ENCODE measurements at regions not wholly inside any gene's neighbourhood (a gene's known extent, or its start where the extent isn't known, plus 50 kb on each side); places are given as distances from the start of the nearest gene placed in this dataset.

DNA sequence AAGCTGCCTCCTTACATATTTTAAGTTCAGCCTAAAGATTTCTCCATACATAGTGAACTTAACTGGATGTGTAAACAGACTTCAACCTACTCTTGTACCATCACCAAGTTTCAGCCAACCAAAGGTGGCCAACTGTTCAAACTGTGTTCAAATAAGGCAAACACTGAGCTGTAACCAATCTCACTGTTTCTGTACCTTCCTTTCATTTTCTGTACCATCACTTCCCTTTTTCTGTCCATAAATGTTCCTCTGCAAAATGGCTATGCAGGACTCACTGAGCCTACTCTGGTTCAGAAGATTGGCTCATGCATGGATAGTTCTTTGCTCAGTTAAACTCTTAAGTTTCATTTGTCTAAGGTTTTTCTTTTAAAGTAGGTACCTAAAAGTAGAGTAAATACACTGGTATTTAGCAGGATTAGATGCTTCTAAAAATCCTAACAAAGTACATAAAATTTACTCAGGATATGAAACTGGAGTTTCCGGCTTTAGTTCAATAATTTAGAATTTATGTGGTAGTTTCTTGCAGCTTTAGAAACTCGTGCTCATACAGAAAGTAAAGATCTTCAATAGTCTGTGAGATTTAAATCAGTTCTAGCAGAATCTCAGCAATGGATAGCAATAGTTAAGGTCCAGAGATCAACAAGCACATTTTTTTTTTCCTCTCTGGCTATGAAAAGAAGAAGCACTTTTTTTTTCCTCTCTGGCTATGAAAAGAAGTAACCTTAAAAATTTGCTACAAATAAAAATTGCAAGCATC, 282.0 kb upstream of the PPFIA2 start:
- no peak for DNase-seq (ENCODE audit: low read depth)

DNA sequence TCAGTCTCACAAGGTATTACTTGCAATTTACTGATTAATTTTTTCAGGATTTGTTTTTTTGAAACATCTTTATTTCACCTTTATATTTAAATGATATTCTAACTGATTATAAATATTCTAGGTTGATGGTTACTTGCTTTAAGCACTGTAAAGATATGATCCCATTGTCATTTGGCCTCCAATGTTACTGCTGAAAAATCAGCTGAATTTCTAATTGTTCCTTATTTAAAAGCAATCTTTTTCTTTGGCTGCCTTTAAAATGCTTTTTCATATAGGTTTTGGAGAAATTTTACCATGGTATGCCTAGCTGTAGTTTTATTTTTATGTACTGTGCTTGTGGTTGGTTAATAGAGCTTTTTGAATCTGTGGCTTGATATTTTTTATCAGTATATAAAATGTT, 275.6 kb upstream of the PPFIA2 start:
- DNase-seq (ENCODE audit: low read depth), result no peak

DNA sequence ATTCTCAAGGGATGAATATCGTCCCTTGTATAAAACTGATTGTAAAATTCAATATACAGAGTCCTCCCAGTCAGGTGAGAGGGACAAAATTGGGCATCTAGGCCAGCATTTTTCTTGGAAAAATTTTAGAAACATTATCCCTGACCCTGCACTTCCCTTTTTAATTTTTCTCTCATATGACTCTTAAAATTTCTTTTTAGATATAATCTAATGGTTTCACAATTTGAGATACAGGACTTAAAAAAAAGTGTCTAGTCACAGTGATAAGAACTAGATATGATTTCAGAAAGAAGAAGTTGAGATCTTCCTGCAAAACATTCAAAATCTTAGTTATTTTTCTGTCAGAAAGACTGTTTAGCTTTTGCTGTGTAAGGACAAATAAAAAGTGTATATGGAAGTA, 270.8 kb upstream of the PPFIA2 start:
- no peak for DNase-seq (ENCODE audit: low read depth)

DNA sequence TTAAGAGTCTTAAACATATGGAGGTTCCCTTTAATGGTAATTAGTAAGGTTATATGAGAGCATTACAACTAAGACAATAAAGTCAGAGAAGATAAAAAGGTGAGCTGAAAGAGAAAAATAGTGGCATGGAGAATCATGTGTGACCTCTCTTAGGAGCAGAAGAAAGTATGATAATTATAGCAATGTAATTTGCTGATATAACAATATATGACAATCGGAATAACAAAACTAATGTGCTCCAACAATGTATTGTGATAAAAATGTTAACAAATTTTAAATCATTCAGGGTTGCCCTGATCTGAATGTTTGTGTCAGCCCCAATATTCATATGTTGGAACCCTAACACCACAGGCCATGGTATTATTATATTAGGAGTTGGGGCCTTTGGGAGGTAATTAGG, 269.6 kb upstream of the PPFIA2 start:
- no peak for DNase-seq (ENCODE audit: low read depth)

DNA sequence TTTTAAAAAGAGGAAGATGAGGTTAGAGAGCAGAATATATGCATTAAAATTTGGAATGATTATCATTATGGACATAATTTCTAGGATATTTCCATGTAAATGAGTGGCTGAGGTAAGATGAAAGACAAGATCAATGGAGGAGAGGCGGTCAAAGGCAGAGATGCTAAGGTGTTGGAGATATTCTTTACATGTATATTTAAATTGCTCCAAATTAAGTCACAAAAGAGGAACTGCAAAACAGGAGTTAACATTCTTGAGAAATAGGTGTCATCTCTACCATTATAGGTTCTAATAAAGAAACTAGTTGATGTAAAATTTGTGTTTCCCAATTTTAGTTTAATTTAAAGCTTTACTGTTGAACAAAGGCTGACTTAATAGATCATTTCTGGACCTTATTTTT, 268.5 kb upstream of the PPFIA2 start:
- DNase-seq (ENCODE audit: low read depth), result no peak

DNA sequence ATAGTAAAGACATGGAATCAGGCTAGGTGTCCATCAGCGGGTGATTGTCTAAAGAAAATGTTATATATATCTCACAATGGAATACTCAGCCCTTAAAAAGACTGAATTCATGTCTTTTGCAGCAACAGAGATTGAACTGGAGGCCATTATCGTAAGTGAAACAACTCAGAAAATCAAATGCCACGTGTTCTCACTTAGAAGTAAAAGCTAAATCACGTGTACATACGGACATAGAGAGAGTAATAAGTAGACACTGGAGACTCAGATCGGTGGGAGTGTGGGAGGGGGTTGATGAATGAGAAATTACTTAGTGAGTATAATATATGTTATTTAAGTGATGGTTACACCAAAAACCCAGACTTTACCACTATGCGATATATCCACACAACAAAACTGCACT, 266.3 kb upstream of the PPFIA2 start:
- no peak for DNase-seq (ENCODE audit: low read depth)

DNA sequence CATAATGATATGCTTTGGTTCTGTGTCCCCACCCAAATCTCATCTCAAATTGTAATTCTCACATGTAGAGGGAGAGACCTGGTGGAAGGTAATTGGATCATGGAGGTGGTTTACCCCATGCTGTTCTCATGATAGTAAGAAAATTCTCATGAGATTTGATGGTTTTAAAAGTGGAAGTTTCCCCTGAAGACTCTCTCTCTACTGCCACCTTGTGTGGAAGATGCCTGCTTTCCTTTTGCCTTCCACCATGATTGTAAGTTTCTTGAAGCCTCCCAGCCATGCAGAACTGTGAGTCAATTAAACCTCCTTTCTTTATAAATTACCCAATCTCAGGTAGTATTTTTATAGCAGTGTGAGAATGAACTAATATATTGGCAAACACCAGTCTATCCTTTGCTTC, 260.4 kb upstream of the PPFIA2 start:
- no peak for DNase-seq (ENCODE audit: low read depth)

DNA sequence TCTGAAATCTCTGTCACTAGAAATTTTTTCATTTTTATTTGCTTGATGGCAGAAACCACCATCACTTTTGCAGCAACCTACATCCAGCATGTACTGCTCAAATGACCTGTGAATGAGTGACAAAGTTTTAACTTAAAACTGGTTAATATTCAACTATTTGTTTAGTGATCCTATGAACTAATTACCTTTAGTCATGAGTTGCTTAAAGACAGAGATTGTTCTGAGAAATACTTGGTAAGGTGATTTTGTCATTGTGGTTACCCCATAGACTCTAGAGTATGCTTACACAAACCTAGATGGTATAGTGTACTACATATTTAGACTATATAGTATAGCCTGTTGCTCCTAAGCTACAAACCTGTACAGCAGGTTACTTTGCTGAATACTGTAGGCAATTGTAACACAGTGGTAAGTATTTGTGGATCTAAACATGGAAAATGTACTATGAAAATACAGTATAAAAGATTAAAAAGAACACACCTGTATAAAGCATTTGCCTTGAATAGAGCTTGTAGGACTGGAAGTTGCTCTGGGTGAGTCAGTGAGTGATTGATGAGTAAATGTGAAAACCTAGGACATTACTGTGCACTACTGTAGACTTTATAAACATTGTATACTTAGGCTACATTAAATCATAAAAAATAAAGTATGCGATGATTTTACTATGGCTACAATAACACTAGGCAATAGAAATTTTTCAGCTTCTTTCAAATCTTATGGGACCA, 256.6 kb upstream of the PPFIA2 start:
- no peak for DNase-seq (ENCODE audit: low read depth)

DNA sequence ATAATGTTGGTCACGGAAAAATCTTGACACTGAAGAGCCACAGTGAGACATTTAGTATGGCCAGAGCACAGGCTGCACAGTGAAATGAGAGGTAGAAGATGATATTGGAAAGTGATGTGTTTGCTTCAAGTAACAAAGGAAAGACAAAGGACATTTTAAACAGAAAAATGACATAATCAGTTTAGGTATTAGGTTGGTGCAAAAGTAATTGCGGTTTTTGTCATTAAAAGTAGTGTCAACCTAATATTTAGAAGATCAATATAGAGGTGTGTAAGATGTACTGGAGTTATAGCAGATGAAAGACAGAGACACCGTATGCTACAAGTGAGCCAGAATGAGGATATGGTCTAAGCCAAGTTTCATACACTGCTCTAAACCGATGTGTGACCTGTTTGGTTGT, 253.0 kb upstream of the PPFIA2 start:
- DNase-seq (ENCODE audit: low read depth), result no peak

DNA sequence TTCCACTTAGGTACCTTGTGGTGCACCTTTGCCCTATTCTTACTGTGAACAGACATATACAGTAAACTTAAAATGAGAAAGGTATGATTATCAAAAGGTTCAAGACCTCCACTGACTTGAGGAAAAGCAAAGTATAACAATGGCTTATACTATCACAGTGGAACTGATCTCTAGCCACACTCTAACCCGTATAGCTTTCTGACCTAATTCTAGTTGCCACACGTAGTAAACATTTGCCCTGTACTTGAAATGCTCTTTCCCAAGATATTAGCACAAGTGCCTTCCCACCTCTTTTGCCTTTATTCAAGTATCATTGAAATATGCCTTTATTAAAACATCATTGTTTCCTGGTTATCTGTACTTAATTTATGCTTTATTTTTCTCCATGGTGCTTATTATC, 250.4 kb upstream of the PPFIA2 start:
- DNase-seq (ENCODE audit: low read depth), result no peak

DNA sequence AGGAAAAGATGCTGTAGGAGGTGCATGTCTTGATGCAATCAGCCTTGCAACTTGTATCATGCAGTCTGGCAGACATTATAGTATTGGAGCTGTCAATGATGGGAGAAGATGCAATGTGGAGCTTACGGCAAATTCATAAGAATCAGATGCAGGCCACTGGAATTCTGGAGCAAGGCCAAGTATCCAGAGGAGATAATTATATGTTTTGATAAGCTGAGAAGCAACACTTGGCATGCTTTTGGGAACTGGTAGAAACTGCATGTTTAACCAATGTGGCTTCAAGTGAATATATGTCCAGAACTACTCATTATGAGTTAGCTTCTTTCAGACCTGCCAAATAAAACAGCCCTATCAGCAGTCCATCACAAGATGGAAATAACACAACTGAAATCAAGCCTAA, 249.1 kb upstream of the PPFIA2 start:
- no peak for DNase-seq (ENCODE audit: low read depth)

DNA sequence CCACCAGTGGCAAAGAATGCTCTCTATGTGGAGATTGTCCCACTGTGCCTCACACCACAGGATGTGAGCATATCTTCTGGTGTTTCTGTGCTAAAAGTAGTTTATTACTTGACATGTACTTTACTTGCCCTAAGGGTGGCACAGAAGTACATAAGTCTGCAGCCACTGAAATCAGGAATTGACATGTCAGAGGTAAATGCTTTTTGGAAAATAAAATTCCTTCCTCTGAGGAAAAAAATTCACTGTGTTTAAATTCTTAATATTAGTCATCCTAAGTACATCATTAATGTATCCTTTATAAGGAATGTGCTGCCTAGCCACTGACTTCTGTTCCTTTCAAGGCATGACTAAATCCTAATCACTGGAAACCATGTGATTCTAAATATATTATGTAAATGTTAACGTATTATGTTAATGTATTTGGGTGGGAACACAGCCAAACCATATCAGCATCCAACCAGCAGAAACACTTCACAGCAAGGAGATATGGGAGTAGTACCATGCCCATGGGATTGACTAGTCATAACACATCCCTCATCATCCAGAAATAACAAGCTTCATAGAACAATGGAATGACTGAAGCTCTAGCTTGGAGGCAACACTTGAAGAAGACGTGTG, 239.7 kb upstream of the PPFIA2 start:
- DNase-seq (ENCODE audit: low read depth), result peak; percentile 1

DNA sequence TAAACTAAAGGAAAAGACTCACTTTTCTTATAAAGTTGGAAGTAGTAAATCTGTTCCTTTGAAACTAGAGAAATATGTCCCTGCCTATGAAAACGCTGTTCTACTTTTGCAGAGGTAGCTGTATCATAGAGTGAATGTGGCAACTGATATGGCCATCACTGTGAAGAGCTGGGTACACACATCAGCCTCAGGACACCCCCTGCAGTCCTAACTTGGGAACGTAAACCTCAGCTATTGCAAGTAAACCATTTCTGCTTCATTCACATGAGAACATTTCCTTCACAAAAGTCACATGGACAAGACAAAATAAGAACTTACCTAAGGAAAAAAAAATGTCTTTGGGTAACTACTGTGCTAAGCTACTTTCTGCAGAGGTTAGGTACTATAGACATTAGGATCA, 233.3 kb upstream of the PPFIA2 start:
- DNase-seq (ENCODE audit: low read depth), result no peak

DNA sequence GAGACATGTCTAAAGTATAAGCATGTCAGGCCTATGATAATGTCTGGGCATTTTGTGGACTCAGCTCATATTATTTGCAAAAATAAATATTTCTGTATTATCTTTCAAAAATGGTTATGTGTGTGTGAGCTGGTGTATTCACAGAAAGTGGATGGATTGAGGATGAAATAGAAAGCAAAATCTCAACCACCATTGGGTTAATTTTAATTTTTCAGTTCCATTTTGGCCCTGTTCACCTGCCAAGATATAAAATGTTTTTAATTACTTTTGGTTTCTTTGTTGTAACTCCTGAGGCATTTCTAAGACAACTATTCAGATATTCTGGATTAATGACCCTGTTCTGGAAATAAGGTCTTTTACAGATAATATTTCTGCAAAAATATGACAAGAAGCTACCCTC, 232.7 kb upstream of the PPFIA2 start:
- DNase-seq (ENCODE audit: low read depth), result no peak

DNA sequence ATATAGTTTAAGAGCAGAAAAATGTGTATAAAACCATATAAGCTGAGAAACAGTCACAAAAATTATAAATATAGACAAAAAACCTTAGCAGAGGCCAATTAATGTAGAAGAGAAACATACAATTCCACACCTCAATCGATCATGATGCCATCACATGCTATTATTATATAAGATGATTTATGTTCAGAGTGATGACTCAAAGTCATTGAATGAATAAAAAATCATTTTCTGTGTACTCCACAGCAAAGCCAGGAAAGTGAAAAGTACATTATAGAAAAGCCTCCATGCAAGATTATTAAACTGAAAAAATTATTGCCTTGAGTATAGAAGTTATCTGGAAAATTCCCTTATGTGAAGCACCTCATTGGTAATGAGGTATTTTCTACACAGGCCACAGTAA, 229.2 kb upstream of the PPFIA2 start:
- no peak for DNase-seq (ENCODE audit: low read depth)

DNA sequence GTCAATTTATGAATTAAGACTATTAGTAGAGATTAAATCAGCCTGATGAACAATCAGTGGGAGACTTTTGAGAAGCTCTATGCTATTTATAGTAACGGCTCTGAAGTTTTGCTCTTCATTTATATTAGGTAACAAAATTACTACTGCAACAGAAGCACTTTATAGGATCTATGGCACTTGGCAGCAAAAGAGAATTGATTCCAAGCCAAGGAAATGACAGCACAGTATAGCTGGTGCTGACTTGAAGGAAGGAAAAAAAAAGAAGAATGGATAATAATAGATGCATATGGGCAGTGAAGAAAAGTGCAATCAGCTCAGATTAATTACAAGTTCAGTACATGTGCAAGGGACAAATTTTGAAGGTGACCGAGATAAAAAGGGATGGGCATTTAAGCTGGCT, 228.2 kb upstream of the PPFIA2 start:
- no peak for DNase-seq (ENCODE audit: low read depth)

DNA sequence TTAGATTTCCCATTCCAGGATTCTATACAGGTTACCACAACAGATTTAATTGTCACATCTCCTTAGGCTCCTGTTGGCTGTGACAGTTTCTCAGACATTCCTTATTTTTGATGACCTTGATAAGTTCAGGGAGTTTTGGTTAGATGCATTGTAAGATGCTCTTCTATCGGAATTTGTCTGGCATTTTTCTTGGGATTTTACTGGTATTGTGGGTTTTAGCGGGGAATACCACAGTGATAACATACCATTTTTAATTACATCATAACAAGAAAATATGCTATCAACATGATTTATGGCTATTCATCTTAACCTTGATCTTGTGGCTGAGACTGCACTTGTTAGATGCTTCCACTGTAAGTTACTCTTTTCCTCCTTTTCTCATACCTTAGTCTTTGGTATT, 217.5 kb upstream of the PPFIA2 start:
- no peak for DNase-seq (ENCODE audit: low read depth)

DNA sequence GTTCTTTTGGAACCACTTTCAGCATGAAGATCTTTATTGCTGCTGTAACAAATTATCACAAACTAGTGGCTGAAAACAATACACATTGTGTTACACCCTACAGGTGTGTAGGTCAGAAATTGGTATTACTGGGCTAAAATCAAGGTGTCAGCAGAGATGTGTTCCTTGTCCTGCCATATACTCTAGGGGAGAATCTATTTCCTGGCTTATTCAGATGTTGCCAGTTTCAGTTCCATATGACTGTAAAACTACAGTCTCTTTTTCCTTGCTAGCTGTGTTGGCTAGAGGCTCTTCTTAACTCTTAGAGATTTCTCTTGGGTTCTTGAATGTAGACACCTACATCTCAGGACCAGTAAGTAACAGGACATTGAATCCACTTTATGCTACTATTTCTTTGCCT, 215.6 kb upstream of the PPFIA2 start:
- DNase-seq (ENCODE audit: low read depth), result no peak

DNA sequence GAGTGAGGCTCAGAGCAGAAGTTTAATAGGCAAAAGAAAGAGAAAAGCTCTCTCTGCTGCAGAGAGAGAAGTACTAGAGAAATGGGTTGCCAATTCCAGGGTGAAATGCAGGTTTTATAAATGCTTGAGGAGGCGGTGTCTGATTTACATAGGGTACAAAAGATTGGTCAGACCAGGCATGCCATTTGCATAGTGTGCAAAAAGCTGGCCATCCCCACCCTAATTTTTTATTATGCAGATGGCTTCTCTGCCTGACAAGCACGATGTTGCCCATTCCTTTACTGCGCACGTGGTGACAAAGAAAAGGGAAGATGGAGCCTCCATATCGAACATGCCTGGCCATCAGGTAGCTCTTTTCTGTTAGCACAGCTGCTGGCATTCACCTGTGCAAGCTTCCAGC, 209.3 kb upstream of the PPFIA2 start:
- no peak for DNase-seq (ENCODE audit: low read depth)

DNA sequence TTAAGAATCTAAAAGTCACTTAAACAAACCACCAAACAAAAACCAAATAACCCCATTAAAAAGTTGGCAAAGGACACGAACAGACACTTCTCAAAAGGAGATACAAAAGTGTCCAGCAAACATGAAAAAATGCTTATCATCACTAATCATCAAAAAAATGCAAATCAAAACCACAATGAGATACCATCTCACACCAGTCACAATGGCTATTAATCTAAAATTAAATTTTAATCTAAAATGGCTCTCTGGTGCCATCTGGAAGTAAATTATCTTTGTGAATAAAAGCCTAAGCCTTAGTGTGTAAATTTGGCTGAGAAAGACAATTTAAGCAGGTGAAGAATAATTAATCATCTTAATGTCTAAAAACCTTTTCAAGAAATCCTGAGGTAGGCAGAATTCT, 204.5 kb upstream of the PPFIA2 start:
- DNase-seq (ENCODE audit: low read depth), result no peak

DNA sequence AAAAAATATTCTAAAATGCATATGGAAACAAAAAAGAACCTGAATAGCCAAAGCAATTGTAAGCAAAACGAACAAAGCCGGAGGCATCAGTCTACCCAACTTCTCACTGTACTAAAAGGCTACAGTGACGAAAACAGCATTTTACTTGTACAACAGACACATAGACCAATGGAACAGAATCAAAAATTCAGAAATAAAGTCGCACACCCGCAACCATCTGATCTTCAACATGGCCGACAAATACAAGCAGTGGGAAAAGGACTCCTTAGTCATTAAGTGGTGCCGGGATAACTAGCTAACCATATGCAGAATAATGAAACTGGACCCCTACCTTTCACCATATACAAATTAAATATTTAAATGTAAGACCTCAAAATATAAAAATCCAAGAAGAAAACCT, 203.9 kb upstream of the PPFIA2 start:
- DNase-seq (ENCODE audit: low read depth), result no peak

DNA sequence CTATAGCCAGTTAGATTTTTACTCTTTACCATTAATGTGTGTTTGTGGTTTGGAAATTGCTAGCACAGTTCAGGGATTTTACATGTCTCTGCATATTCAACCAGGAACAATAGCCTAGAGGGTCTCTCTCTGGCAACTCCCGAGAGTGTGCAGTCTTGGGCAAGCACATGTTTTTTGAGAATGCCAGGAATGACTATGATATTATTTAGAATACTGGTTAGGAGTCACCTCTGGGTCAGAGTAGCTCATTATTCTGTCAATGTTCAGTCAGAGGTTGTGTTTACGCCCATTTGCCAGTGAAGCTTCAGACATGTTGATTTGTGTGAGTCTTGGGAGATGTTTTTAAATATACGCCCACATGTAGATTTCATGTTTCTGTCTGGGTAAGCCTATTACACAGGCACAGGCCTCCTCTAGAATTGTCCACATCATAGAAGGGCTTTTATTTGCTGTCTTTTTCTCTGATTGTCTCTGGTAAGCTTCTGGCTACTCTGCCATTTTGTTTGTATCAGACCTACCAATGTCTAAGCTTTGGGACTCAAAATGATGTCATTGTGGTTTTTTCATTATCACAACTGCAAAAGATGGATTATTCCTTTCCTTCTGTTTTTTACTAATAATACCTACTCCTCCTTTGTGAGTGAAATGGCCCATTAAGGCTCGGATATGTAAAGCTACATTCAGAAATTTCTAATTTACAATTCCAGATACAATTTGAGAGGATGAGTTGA, 203.1 kb upstream of the PPFIA2 start:
- no peak for DNase-seq (ENCODE audit: low read depth)

DNA sequence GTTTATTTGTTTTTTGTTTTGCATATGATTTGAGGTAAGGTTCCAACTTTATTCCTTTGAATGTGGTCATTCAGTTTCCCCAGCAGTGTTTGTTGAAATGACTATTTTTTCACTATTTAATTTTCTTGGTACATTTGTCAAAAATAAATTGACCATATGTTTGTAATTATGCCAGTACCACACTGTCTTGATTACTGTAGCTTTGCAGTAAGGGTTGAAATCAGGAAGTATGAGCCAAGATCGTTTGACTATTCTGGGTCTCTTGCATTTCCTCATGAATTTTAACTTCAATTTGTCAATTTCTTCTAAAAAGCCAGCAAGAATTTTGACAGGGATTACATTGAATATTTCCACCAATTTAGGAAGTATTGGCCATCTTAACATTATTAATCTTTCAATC, 199.3 kb upstream of the PPFIA2 start:
- DNase-seq (ENCODE audit: low read depth), result no peak
